GM18511 (cell line): ENCODE measurements at regions not wholly inside any gene's neighbourhood (a gene's known extent, or its start where the extent isn't known, plus 50 kb on each side); places are given as distances from the start of the nearest gene placed in this dataset.

Source experiments
- ATAC-seq: cut with Tn5 transposase; IDR thresholded peaks from one replicate; pipeline ENCODE4 v1.9.1; 2021; ENCODE audit warnings: mild to moderate bottlenecking, moderate library complexity; ENCODE audit not compliant: unreplicated experiment

DNA sequence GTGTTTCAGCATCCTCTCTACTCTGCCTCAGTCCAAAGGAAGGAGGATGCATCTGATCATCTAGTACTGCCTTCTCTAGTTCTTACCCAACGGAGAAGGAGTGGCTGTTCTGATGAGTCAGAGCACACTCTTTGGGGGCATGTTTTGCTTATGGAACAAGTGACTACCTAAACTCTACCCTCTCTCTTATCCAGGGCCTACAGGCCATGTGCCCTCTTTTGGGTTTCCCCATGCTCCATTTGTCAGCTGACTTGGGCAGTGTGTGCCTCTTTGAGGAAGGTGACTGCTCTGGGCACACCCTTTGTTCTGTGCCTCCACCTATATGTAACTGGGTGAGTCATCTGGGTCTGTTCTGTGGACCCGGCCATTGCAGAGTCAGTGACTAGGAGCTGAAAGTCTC is 89.6 kb upstream of the BNC2 start:
- no peak for ATAC-seq

GRCh38 chr9:16959391-16959790 is 88.9 kb upstream of the BNC2 start:
- no peak for ATAC-seq

DNA sequence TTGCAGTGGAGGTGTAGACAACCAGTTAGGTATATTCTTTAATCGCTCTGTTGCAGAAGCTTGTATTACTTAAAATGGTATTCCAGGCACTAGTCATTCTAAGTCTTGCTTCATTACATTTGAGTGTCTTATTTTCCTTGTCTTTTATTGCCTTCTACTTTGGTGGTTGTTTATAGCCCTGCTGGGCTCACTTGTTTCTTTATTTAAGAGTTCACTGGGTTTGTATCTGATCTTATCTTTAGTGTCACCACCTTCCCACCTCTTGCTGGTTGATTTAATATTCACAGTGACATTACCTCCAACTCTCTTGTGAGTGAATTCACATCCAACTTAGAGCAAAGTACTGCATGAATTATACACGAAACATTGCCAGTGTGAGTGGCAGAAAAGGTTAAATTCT is 83.6 kb upstream of the BNC2 start:
- no peak for ATAC-seq

DNA sequence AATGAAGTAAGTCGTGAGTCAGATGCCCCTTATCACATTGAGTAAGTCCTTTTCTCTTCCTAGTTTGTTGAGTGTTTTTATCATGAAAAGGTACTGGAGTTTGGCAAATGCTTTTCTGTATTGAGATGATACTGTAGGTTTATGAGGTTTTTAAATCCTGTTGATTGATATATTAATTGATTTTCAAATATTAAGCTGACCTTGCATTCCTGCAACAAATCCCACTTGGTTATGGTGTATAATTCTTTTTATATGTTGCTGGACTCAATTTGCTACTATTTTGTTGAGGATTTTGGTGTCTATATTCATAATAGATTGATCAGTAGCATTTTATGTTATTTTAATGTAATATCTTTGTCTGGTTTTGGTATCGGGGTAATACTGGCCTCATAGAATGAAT is 81.0 kb upstream of the BNC2 start:
- ATAC-seq = no peak

- ATAC-seq = no peak
Observed at GRCh38 chr9:16950051-16950450, 79.6 kb upstream of the BNC2 start.

DNA sequence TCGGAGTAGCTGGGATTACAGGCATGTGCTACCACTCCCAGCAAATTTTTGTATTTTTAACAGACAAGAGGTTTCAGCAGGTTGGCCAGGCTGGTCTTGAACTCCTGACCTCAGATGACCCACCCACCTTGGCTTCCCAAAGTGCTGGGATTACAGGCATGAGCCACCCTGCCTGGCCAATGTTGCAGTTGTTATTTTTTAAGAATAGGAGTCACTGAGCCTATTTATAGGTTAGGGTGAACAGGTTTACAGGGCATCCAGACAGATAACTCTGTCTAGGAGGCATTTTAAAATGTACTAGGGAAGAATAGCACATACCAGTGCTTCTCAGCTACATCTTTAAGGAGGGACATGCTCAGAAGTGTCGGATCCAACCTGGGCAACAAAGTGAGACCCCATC is 60.1 kb upstream of the BNC2 start:
- no peak for ATAC-seq

DNA sequence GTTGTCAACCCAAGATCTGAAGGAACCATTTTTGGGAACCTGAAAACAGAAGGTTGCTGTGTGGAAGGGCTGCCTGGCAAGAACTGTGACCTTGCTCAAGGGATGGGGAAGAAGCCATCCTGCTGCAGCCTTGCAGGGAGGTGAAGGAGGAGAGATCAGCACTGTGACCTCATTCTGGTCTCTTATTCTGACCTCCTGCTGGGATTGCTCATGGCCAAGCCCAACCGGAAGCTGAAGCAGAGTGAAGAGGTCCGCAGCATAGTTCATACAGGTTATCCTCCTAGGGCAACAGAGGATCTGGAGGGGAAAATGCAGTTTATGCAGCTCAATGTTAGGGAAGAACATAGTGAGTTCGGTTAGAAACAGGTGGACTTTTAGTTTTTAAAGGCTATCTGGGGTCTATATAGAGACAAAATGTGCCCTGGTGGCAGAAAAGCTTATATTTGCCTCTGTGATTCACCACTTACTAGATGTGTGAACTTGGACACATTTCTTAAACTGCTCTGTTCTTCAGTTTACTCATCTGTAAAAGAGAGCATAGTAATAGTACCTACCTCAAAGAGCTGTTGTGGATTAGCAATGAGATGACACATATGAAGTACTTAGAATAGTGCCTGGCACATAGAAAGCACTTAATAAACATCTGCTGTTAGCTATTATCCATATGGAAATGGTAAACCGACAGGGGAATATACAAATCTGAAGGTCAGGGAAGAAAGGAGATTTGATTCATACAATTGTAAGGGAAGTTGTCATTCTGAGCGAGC is 57.9 kb upstream of the BNC2 start:
- ATAC-seq = no peak

DNA sequence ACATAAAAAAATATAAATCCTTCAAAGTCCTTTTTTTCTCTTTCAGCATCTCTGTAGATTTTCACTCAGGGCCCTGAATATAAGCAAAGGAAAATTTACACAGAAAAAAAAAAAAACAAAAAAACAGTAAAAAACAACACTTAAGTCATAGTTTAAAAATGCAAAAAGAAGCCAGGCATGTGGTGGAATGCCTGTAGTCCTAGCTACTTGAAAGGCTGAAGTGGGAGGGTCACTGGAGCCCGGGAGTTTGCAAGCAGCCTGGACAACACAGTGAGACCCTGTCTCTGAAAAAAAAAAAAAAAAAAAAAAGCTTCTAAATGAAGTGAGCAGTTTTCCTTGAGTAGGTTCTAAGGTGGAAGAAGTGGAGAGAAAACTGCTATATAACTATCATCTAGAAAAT is 55.0 kb upstream of the BNC2 start:
- ATAC-seq = no peak

- no peak for ATAC-seq
Observed at GRCh38 chr9:16924311-16924915, 53.9 kb upstream of the BNC2 start.

DNA sequence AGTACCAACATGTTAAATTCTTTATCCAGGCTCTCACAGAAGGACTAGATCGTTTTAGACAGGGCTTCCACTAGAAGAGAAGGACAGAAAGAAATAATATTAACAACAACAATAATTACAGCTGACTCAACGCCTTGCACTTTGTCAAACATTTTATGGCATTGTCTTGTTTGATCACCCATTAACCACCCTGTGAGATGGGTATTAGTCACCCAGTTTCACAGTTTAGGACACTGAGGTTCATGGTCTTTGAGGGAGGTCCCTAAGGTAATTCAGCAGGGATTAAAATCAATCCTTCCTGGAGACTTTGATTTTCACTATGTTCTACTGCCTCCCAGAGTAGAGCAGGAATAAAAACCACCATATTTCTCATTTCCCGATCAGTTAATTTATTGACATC is 51.4 kb upstream of the BNC2 start:
- no peak for ATAC-seq
